GM08714 (cell line): ENCODE measurements at regions not wholly inside any gene's neighbourhood (a gene's known extent, or its start where the extent isn't known, plus 50 kb on each side); places are given as distances from the start of the nearest gene placed in this dataset.

Source experiments
- H3K4me3 ChIP-seq: fragments of 200-500 bp; sonication (Bioruptor generic); 2 replicates; pipeline ENCODE4 v1.5.1; 2014; ENCODE audit warnings: mild to moderate bottlenecking, low read length, inconsistent platforms
- ZNF274 ChIP-seq: IDR thresholded peaks from 2 replicates; pipeline ENCODE4 v1.6.1; 2012; ENCODE audit warnings: mild to moderate bottlenecking, low read depth, low read length

DNA sequence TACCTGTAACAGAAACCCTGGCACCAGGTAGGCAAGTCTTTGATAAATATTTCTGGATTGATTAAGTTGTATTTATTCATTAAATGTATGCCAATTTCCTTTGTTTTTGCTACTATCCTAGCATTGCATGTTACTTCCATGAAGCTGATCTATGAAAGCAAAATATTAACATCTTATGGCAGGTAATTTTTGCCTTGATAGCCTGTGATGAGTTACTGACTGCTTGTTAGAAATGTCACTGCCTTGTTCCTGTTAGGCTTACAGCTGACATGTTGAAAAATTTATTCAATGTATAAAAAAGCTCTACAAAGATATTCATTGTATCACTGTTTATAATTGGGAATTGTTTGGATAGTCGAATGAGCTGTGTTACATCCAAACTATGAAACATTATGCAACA is 830.1 kb downstream of the TUSC7 start:
- H3K4me3 ChIP-seq = no peak overlapping the region
- no peak for TF ChIP-seq ZNF274

DNA sequence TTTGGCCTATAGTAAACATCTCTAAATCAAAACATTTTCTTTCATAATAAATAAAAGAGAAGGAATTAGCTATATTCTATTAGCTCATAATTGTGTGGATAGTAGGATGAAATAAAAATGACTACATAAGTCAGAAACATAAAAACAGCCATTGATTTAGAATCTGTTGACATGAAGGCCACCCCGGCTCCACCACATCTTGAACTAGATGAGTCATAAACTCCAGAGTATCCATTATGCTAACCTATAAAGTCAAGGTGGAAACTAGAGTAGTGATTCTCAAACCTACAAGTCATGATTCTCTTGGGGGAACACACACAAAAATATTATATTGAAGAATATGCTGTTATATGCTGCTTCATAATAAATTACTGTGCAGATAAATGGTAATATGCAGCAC is 831.0 kb downstream of the TUSC7 start:
- TF ChIP-seq ZNF274 = no peak
- H3K4me3 ChIP-seq = no peak overlapping the region

DNA sequence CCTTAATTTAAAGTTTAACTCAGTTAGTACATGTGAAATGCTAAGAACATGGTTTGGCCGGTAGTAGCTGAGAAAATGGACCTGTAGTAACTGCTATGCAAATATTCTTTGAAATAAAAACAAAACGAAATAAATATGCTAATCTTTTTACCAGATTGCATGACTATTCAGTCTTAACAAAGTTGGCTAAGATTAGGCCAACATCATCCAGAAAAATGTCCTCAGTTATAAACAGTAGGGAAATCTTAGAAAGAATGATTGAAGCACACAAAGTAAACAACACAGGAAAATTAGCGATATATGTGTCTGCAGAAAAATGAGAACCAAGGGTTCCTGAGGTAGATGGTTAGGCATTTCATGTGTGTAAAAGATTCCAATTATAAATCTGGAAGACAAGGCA is 832.1 kb downstream of the TUSC7 start:
- H3K4me3 ChIP-seq = no peak overlapping the region
- TF ChIP-seq ZNF274 = no peak

DNA sequence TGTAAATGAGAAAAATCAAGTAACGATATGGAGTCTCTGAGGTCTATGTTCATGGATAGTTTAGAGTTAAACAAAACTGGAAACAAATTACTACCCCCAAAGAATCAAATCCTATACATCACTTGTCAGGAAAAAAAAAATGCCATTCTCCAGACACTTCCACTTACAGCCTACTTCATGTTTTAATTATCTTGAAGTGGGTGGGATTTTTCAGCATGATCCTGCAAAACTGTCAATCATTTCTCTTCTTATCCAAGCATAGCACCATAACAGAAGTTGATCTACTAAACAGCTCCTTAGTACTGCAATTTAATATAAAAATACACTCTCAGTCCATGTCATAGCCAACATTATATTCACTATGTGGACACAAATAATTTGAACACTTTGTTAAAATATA is 833.9 kb downstream of the TUSC7 start:
- no peak for TF ChIP-seq ZNF274
- H3K4me3 ChIP-seq = no peak overlapping the region

DNA sequence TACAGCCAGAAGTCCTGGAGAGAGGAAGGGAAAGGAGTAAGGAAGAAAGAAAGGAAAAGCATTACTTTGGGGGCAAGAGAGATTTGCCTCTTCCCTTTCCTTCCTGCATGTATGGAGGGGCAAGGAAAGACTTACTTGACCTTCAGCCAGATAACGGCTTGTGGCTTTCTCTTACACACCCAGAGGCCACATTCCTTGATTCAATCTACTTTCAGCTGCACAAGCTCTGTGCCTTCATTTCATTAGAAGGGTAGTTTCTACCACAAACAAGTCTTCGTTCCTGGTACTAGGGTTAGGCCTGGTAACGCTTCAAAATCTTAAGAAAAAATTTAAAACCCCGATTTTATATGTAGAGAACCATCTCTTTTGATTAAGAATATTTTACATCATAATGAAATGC is 835.9 kb downstream of the TUSC7 start:
- TF ChIP-seq ZNF274 = no peak

DNA sequence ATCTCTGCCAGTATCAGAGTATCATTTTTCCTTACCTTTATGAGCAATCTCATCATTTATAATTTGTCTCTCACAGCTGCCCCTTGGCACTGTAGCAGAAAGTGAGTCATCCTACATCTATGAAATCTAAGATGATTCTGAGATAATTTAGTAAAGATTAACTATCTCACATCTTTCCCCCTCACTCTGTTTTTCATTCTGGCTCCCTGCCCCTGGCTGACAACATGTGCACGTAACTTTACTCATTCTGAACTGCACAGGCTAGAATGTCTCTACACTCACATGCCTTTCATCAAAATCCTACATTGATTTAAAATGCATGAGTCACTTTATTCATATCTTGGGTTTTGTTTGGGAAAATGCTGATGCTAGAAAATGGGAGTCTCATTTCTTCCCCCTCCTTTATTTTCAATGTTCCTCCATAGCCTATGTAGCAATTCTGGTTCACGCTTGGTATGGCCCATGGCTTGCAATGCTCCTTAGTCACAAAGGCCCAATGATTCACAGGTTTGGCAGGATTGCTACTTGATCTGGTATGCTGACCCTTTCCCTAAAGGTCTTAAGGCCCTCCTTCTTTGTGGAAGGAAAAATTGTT is 838.5 kb downstream of the TUSC7 start:
- TF ChIP-seq ZNF274 = no peak
- H3K4me3 ChIP-seq = no peak overlapping the region

More for the DNA sequence above, 835.9 kb downstream of the TUSC7 start:
- no peak overlapping the region for H3K4me3 ChIP-seq

DNA sequence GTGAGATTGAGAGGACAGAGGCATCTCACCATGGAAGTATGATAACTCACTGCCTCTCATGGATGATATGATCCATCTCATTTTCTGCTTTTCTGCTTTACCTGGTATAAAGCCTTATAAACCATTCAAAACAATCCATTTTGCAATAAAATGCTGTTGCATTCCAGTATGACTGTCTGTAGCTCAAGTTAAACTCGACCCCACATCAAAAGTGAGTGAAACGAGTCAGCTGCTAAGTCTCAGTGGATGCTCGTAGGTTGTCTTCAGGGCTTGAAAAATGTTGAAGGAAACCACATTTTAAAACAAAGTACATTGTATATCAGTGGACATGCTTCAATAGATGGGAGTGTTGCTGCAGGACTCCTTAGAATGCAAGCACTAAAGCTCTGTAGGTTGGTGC is 839.0 kb downstream of the TUSC7 start:
- H3K4me3 ChIP-seq = no peak overlapping the region
- TF ChIP-seq ZNF274 = no peak

DNA sequence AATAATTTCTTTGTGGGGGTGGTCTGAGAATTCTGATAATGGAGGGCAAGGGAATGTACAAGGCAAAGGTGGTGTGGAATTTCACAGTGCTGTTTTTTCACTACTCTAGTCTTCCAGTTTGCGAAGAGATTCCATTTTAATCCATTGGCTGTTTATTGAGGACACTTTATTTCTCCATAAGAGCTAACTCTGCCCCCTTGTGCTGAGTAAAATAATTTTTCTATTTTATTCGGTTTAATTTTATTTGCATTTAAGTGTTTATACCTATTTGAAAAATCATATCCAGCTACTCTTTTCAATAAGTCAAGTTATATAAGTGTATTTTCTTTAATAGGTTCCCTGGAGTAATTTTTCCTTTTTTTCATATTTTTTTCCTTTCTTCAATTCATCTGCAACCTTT is 840.1 kb downstream of the TUSC7 start:
- no peak overlapping the region for H3K4me3 ChIP-seq
- no peak for TF ChIP-seq ZNF274

DNA sequence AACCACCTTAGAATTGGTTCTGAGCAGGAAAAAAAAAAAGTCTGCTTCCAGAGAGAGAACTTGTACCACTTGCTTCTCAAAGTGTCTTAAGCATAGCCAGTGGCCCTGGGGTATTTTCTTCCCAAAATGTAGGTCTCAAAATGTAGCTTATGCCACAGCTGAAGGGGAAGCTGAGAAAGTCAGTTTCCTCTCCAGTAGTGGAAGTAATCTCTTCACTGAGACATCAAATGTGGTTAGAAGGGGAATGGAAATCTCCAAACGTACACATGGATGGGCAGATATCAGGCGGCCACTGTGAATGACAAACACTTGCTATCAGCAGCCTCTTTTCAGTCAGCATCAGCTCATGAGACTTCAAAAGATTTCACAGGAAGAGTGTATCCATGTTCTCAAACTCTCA is 841.2 kb downstream of the TUSC7 start:
- TF ChIP-seq ZNF274 = no peak
- H3K4me3 ChIP-seq = no peak overlapping the region

DNA sequence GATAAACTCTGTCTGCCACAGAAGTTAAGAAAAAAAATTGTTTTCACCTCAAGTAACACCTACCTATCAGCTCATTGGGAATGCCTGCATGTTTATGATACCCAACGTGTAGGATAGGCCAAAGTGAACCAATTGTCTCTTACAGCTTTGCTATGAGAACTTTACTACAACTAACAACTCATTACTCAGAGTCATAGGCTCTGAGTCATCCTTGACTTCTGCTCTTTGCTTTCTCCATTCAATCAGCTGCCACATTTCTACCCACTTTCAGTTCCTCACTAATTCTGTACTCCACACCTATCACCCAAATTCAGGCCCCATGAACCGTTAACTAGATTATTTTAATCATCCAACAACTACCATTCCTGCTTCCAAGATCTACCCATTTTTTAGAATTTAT is 843.9 kb downstream of the TUSC7 start:
- TF ChIP-seq ZNF274 = no peak
- no peak overlapping the region for H3K4me3 ChIP-seq

DNA sequence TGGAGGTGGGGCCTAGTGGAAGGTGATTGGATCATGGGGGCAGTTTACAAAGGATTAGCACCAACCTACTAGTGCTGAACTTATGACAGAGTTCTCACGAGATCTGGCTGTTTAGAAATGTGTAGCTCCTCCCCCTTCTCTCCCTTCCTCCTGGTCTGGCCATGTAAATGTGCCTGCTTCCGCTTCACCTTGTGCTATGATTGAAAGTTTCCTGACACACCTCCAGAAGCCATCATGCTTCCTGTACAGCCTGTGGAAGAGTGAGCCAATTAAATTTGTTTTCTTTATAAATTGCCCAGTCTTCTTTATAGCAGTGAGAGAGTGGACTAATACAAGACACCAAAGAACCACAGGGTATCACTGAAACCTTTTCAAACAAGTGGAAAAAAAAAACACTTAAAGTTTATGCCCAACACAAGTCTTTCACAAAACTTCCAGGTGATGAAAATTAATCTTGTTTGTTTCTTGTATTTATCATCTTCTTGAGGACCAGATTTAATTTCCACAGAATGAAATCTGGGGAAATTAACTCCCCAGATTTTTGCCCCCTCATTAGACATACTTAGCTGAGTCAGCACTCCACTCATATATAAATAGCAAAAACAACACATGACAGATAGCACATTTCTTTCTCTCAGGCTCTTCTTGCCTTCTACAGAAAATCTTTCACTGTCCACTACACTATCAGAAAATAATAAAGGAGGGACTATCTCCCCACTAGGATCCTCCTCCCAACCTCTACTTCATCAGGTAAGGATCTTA is 847.2 kb downstream of the TUSC7 start:
- H3K4me3 ChIP-seq = no peak overlapping the region
- no peak for TF ChIP-seq ZNF274

DNA sequence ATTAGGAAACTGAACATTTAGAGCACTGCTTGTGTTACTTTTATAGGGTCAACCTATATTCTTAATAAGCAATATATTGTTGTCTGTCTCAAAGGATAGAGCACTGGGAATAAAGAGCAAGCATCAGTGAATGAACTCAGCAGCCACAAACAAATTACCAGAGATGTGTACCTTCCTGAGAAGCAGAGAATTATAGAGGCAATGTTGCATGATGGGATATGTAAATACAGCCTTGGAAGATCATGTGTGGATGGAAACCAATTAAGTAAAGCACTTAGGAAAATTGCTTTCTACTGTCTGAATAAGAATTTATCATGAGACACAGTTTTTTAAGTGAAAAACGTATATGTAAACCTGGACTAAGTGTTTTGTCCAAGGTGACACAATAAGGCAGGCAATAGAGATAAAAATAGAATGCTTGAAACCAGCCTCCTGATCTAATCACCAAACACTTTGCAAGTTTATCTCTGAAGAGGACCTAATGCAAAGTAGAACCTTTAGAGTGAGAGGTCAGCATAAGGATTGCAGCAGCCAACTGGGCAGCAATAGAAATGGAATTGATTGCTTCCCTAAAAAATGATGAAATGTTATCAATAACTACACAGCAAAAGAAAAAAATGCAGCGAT is 848.0 kb downstream of the TUSC7 start:
- H3K4me3 ChIP-seq = no peak overlapping the region
- no peak for TF ChIP-seq ZNF274

DNA sequence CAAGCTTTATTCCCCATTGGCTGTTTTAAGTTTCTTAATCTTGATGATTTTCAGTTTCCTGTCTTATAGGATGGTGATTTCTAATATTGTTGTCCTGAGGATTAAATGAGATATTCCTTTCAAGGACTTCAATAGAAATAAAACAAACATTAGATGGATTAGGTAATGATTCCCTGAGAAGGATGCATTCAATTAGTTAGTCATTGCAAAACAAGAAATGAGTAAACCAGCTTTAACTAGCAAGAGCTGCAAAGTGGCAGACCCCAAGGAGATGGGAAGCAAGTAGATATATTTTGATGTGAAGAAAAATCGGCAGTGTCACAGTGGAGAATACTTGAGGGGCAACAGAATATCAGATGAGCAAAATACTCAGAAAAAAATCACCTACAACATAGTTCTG is 849.1 kb downstream of the TUSC7 start:
- TF ChIP-seq ZNF274 = no peak

DNA sequence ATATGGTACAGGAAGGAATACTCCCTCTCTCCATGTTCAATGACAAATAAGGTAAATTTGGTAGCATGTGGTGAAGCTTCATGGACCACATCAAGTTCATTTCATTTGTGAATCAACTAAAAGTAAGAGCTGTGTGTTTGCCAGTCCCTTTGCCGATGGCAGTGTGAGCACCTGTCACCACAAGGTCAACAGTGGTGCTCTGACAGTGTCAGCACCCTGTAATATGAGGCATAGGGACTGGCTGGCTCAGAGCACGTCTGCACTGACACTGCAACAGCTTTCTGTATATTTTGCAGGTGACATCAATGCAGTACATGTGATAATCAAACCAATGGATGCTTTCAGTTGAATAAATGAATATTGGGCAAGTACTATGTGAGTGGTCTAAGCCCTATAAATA is 852.4 kb downstream of the TUSC7 start:
- no peak for TF ChIP-seq ZNF274
- H3K4me3 ChIP-seq = no peak overlapping the region

More for the DNA sequence above, 849.1 kb downstream of the TUSC7 start:
- H3K4me3 ChIP-seq = no peak overlapping the region

DNA sequence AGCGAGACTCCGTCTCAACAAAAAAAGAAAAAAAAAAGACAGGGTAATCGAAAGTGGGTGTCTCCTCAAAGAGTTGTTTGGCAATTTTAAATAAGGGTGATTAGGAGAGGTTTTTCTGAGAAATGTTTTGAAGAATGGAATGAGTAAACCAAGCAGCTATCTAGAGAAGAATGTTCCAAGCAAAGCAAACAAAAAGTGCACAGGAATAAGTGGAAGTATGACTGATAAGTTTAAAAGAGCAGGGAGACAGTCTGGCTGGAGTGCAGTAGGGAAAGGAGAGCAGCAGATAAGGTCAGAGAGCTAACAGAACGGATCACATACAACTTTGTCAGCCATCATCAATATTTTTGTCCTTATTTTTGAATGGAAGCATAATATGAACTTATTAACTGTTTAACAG is 853.5 kb downstream of the TUSC7 start:
- TF ChIP-seq ZNF274 = no peak
- no peak overlapping the region for H3K4me3 ChIP-seq
